A549 (cell line): ENCODE measurements at regions not wholly inside any gene's neighbourhood (a gene's known extent, or its start where the extent isn't known, plus 50 kb on each side); places are given as distances from the start of the nearest gene placed in this dataset.

ENCODE experiments used
- ATAC-seq, 2 experiments: fragments of 200-7000 bp in 1 of 2; fragments of >200 bp in 1 of 2; cut with Nextera tagmentation in 1 of 2; cut with Tn5 transposase in 1 of 2; 3 replicates each; pipeline versions ENCODE4 v1.8.0 to v1.9.1; 2018 to 2020; ENCODE audit warnings: mild to moderate bottlenecking in 1 of 2, moderate library complexity in 1 of 2
- CTCF ChIA-PET: fragments of 300-600 bp; sonication (Branson Sonifier 250); formaldehyde crosslinking; extraction: SDS; loops from one replicate; lab custom pipeline; 2021; ENCODE audit warnings: antibody characterized with exemption, inconsistent platforms; lab: Yijun Ruan, JAX
- POLR2A ChIA-PET: fragments of 350-600 bp; formaldehyde crosslinking; extraction: SDS; loops from one replicate; lab custom pipeline; 2021; ENCODE audit warnings: antibody characterized with exemption, inconsistent platforms; lab: Yijun Ruan, JAX
- DNase-seq, 2 experiments: peaks; one replicate each; pipeline versions ENCODE4 v3.0.0 to v3.0.0-alpha.2; 2011 to 2016; ENCODE audit warnings: low read depth in 1 of 2, low spot score in 1 of 2
- FAIRE-seq: peaks from 2 replicates; lab custom pipeline; 2011; peaks lifted over from hg19 to GRCh38; lab: Jason Lieb, UNC
- H3K27ac ChIP-seq, 2 experiments: fragments of >200 bp; sonication (Bioruptor Twin); formaldehyde crosslinking; 3 replicates each; pipeline ENCODE4 v1.5.1; 2016 to 2017
- H3K4me1 ChIP-seq: fragments of >200 bp; sonication (Bioruptor Twin); formaldehyde crosslinking; 3 replicates; pipeline ENCODE4 v1.6.1; 2016
- H3K4me2 ChIP-seq: fragments of >200 bp; sonication (Bioruptor Twin); formaldehyde crosslinking; 3 replicates; pipeline ENCODE4 v1.6.1; 2016
- H3K4me3 ChIP-seq: fragments of >200 bp; sonication (Bioruptor Twin); formaldehyde crosslinking; 3 replicates; pipeline ENCODE4 v1.5.1; 2016
- H3K9me3 ChIP-seq: fragments of >200 bp; sonication (Bioruptor Twin); formaldehyde crosslinking; 3 replicates; pipeline ENCODE4 v1.6.1; 2016
- ATOH8 ChIP-seq: fragments of 250-450 bp; sonication (Bioruptor Pico); IDR thresholded peaks from 2 replicates; pipeline ENCODE4 v1.5.0; 2020; ENCODE audit warnings: low read depth, mild to moderate bottlenecking, moderate library complexity
- BHLHE40 ChIP-seq: IDR thresholded peaks from 2 replicates; pipeline ENCODE4 v1.6.1; 2012; ENCODE audit warnings: low read depth, low read length, inconsistent platforms
- CBX2 ChIP-seq: fragments of 200-600 bp; sonication (generic); IDR thresholded peaks from 2 replicates; pipeline ENCODE4 v1.6.1; 2016; ENCODE audit warnings: low read depth, mild to moderate bottlenecking, borderline replicate concordance
- CBX8 ChIP-seq: fragments of 200-600 bp; sonication (generic); IDR thresholded peaks from 2 replicates; pipeline ENCODE4 v1.6.1; 2016
- CHD2 ChIP-seq: fragments of 150-350 bp; IDR thresholded peaks from 2 replicates; pipeline ENCODE4 v1.6.1; 2014; ENCODE audit warnings: low read length; ENCODE audit not compliant: partially characterized antibody
- EHF ChIP-seq: fragments of 250-450 bp; sonication (Bioruptor Pico); IDR thresholded peaks from 2 replicates; pipeline ENCODE4 v1.5.0; 2020; ENCODE audit warnings: mild to moderate bottlenecking
- ESRRA ChIP-seq: fragments of 150-350 bp; IDR thresholded peaks from 2 replicates; pipeline ENCODE4 v1.6.1; 2014; ENCODE audit warnings: mild to moderate bottlenecking, low read length, borderline replicate concordance
- FOSL2 ChIP-seq, 2 experiments: fragments of 450-650 bp in 1 of 2; fragments of >200 bp in 1 of 2; sonication (Bioruptor Twin) in 1 of 2; formaldehyde crosslinking; IDR thresholded peaks; 2 replicates each; pipeline versions ENCODE4 v1.5.0 to v1.6.1; 2016 to 2020; ENCODE audit warnings: mild to moderate bottlenecking in 1 of 2, moderate library complexity in 1 of 2
- HOXA7 ChIP-seq: fragments of 250-450 bp; sonication (Bioruptor Pico); IDR thresholded peaks from 2 replicates; pipeline ENCODE4 v1.5.0; 2020; ENCODE audit warnings: mild to moderate bottlenecking, moderate library complexity
- JUNB ChIP-seq: fragments of >200 bp; sonication (Bioruptor Twin); formaldehyde crosslinking; IDR thresholded peaks from 2 replicates; pipeline ENCODE4 v1.6.1; 2016
- KDM5A ChIP-seq: fragments of 200-600 bp; sonication (generic); IDR thresholded peaks from 2 replicates; pipeline ENCODE4 v1.6.1; 2016; ENCODE audit warnings: antibody characterized with exemption, mild to moderate bottlenecking
- MAFK ChIP-seq: fragments of 450-650 bp; IDR thresholded peaks from 2 replicates; pipeline ENCODE4 v1.6.1; 2014; ENCODE audit not compliant: partially characterized antibody
- MYC ChIP-seq: IDR thresholded peaks from 2 replicates; pipeline ENCODE4 v1.6.1; 2012; ENCODE audit warnings: mild to moderate bottlenecking, inconsistent platforms, low read length, improper control_type of control experiment, borderline replicate concordance
- PHF8 ChIP-seq: fragments of 200-600 bp; sonication (generic); IDR thresholded peaks from 2 replicates; pipeline ENCODE4 v1.6.1; 2016; ENCODE audit warnings: low read depth, mild to moderate bottlenecking, antibody characterized with exemption, moderate library complexity, borderline replicate concordance
- POLR2AphosphoS2 ChIP-seq: conservative IDR thresholded peaks from 2 replicates; pipeline ENCODE4 v1.6.1; 2012; ENCODE audit warnings: low read length, improper control_type of control experiment, inconsistent platforms
- RAD21 ChIP-seq, 2 experiments: fragments of >200 bp in 1 of 2; sonication (Bioruptor Twin) in 1 of 2; formaldehyde crosslinking in 1 of 2; IDR thresholded peaks in 1 of 2; conservative IDR thresholded peaks in 1 of 2; 2 replicates in 1 of 2; 3 replicates in 1 of 2; pipeline ENCODE4 v1.6.1; 2012 to 2018; ENCODE audit warnings: inconsistent platforms in 1 of 2
- RARB ChIP-seq: fragments of 250-450 bp; sonication (Bioruptor Pico); IDR thresholded peaks from 2 replicates; pipeline ENCODE4 v1.8.0; 2021; ENCODE audit warnings: mild to moderate bottlenecking, moderate library complexity
- RCOR1 ChIP-seq: fragments of 150-350 bp; IDR thresholded peaks from 2 replicates; pipeline ENCODE4 v1.6.1; 2014; ENCODE audit warnings: antibody characterized with exemption, low read length, low read depth
- REST ChIP-seq: fragments of 200-600 bp; sonication (generic); IDR thresholded peaks from 2 replicates; pipeline ENCODE4 v1.6.1; 2016; ENCODE audit warnings: antibody characterized with exemption, mild to moderate bottlenecking, moderate library complexity
- RFX5 ChIP-seq: fragments of 450-650 bp; IDR thresholded peaks from 2 replicates; pipeline ENCODE4 v1.7.1; 2014; ENCODE audit warnings: antibody characterized with exemption, mild to moderate bottlenecking, moderate library complexity
- SMC3 ChIP-seq: fragments of >200 bp; sonication (Bioruptor Twin); formaldehyde crosslinking; IDR thresholded peaks from 3 replicates; pipeline ENCODE4 v1.6.1; 2018; ENCODE audit warnings: inconsistent platforms
- TP53 ChIP-seq: fragments of 250-450 bp; sonication (Bioruptor Pico); IDR thresholded peaks from 2 replicates; pipeline ENCODE4 v1.5.0; 2021; ENCODE audit warnings: mild to moderate bottlenecking, moderate library complexity
- ZFP36 ChIP-seq: fragments of 450-650 bp; IDR thresholded peaks from 2 replicates; pipeline ENCODE4 v1.6.1; 2014; ENCODE audit warnings: borderline replicate concordance; ENCODE audit not compliant: partially characterized antibody
- WGBS: methylation state at CpG from one replicate; pipeline ENCODE4 v1.1.6; 2017; ENCODE audit errors: missing lambda C conversion rate; 5-methylcytosine and 5-hydroxymethylcytosine counted together

GRCh38 chr12:107439026-107439738 is 246.4 kb upstream of the PWP1 start:
- ChIA-PET POLR2A (no interaction called here), CTCF (interaction anchor here (1.3 kb wide), 1 partner anchor 307 kb away, joined by 5 read pairs; no protein-coding TSS in a partner anchor)
- no peak for FAIRE-seq

GRCh38 chr12:107440606-107441005 is 245.0 kb upstream of the PWP1 start:
- ATAC-seq (no peak), DNase-seq (no peak), FAIRE-seq (no peak)
- no peak overlapping the region for H3K4me3 ChIP-seq
- POLR2A ChIA-PET: no interaction called here
- TF ChIP-seq EHF (CRISPR knock-in tag): no peak
- TF ChIP-seq BHLHE40: no peak
- TF ChIP-seq RCOR1: no peak
- no peak for TF ChIP-seq ZFP36
- no peak for TF ChIP-seq CHD2
- no peak for TF ChIP-seq ATOH8 (CRISPR knock-in tag)
- no peak for TF ChIP-seq HOXA7 (CRISPR knock-in tag)
- no peak for TF ChIP-seq KDM5A
- 74% methylated on average over 4 of the region's 4 CpGs for WGBS
- no peak overlapping the region for H3K27ac ChIP-seq
- no peak overlapping the region for H3K4me2 ChIP-seq
- CTCF ChIA-PET: interaction anchor here (1.8 kb wide), 1 partner anchor 309 kb away, joined by 7 read pairs; no protein-coding TSS in a partner anchor
- no peaks in the 10 kb centered on the region for H3K9me3 ChIP-seq
- H3K4me1 ChIP-seq: peaks cover 10% of the 10 kb centered on the region; the same call in 2 of the 3 replicates

More at GRCh38 chr12:107439026-107439738, 246.4 kb upstream of the PWP1 start:
- DNase-seq (no peak), ATAC-seq (no peak)
- WGBS: 72% methylated on average over 8 of the region's 8 CpGs
- TF ChIP-seq MYC: no peak
- no peak for TF ChIP-seq EHF (CRISPR knock-in tag)
- TF ChIP-seq JUNB: no peak
- no peak for TF ChIP-seq HOXA7 (CRISPR knock-in tag)
- no peak for TF ChIP-seq FOSL2 (IDR thresholded peaks at IDR 0.05)
- no peak for TF ChIP-seq FOSL2 (CRISPR knock-in tag; IDR thresholded peaks at IDR 0.05)
- no peak for TF ChIP-seq CBX2
- no peak for TF ChIP-seq CBX8
- TF ChIP-seq RARB (CRISPR knock-in tag): no peak
- TF ChIP-seq PHF8: no peak
- TF ChIP-seq MAFK: no peak
- no peak for TF ChIP-seq TP53 (CRISPR knock-in tag)
- no peak for TF ChIP-seq POLR2AphosphoS2
- TF ChIP-seq ESRRA: no peak
- no peak for TF ChIP-seq RAD21 (conservative IDR thresholded peaks at IDR 0.05 in 1 of 2, IDR thresholded peaks at IDR 0.05 in 1 of 2)
- no peak for TF ChIP-seq ZFP36
- TF ChIP-seq REST: no peak
- no peak for TF ChIP-seq RFX5
- TF ChIP-seq SMC3: no peak
- no peak overlapping the region for H3K4me3 ChIP-seq
- peaks cover 10% of the 10 kb centered on the region; the same call in 2 of the 3 replicates for H3K4me1 ChIP-seq
- H3K4me2 ChIP-seq: no peak overlapping the region
- no peak overlapping the region for H3K27ac ChIP-seq
- H3K9me3 ChIP-seq: no peaks in the 10 kb centered on the region
